GM12892 (cell line): ENCODE measurements at regions not wholly inside any gene's neighbourhood (a gene's known extent, or its start where the extent isn't known, plus 50 kb on each side); places are given as distances from the start of the nearest gene placed in this dataset.

Experiments used
- POLR2A ChIP-seq: IDR thresholded peaks from 2 replicates; pipeline ENCODE4 v1.6.1; 2011; ENCODE audit warnings: low read depth, low read length, control low read depth
- POLR2AphosphoS5 ChIP-seq: IDR thresholded peaks from 2 replicates; pipeline ENCODE4 v1.6.1; 2011; ENCODE audit warnings: low read depth, low read length, control low read depth
- TAF1 ChIP-seq: IDR thresholded peaks from 2 replicates; pipeline ENCODE4 v1.6.1; 2011; ENCODE audit warnings: low read depth, mild to moderate bottlenecking, control low read depth, low read length, borderline replicate concordance

- TF ChIP-seq POLR2A (no peak), POLR2AphosphoS5 (no peak), TAF1 (no peak)
Measured at GRCh38 chr9:107715740-107716139, 226.2 kb upstream of the KLF4 start.
